ENCODE measurements at regions not wholly inside any gene's neighbourhood (a gene's known extent, or its start where the extent isn't known, plus 50 kb on each side); places are given as distances from the start of the nearest gene placed in this dataset.

- no peaks in the 10 kb centered on the region for H3K79me2 ChIP-seq (ENCODE audit: control insufficient read depth, insufficient read depth, low read length)
- no peak overlapping the region for H3K27ac ChIP-seq (ENCODE audit: insufficient read depth, low read depth, low read length)
- ChIA-PET CTCF (no interaction called here), POLR2A (no interaction called here)
- no peaks in the 10 kb centered on the region for H3K9me3 ChIP-seq (replicated peaks; ENCODE audit: control insufficient read depth, insufficient read depth, low read length)
- H3K36me3 ChIP-seq (ENCODE audit: control insufficient read depth in 2 of 2, extremely low read depth in 1 of 2, insufficient read depth in 2 of 2, low read length in 2 of 2): no peaks in the 10 kb centered on the region
- no peak overlapping the region for H3K4me3 ChIP-seq (replicated peaks in 1 of 3; ENCODE audit: insufficient read depth in 1 of 3, low read depth in 1 of 3, low read length in 3 of 3)
- H3K4me2 ChIP-seq (ENCODE audit: insufficient read depth, low read length): no peak overlapping the region
- no peak overlapping the region for H3K9ac ChIP-seq (replicated peaks; ENCODE audit: extremely low read depth, insufficient read depth, low read length)
- dilution Hi-C loops (cut with MboI; ENCODE audit: extremely low pct_ligation_motif_present, low sequenced_read_pairs) (no loop called here), intact Hi-C loops (cut with micrococcal nuclease) (no loop called here)
- no peaks in the 10 kb centered on the region for H3K27me3 ChIP-seq (ENCODE audit: control insufficient read depth in 2 of 2, insufficient read depth in 2 of 2, low read length in 2 of 2)
- FAIRE-seq (no peak), DNase-seq (ENCODE audit: low read depth, low spot score) (no peak)
- no peaks in the 10 kb centered on the region for H4K20me1 ChIP-seq (replicated peaks; ENCODE audit: control insufficient read depth, extremely low read depth, insufficient read depth, low read length)
- no peaks in the 10 kb centered on the region for H3K9me1 ChIP-seq (replicated peaks; ENCODE audit: control insufficient read depth, extremely low read depth, insufficient read depth, low read length)
- no peak overlapping the region for H2AFZ ChIP-seq (ENCODE audit: low read depth, low read length)
- BruUV-seq (replicated peaks): no TSS peak
- H3K4me1 ChIP-seq (ENCODE audit: control insufficient read depth, extremely low read depth, insufficient read depth, low read length): no peaks in the 10 kb centered on the region
- TF ChIP-seq POLR2A (IDR thresholded peaks at IDR 0.05; ENCODE audit: low read depth, low read length) (no peak), CTCF (IDR thresholded peaks at IDR 0.05; ENCODE audit: extremely low read depth in 1 of 2, insufficient read depth in 1 of 2, low read depth in 1 of 2, low read length in 2 of 2) (no peak), MYC (IDR thresholded peaks at IDR 0.05; ENCODE audit: low read depth, low read length) (no peak), GATA2 (IDR thresholded peaks at IDR 0.05; ENCODE audit: insufficient read depth, insufficient read length, low read depth, low read length) (no peak), POLR2AphosphoS5 (IDR thresholded peaks at IDR 0.05; ENCODE audit: insufficient read depth, low read depth, low read length) (no peak), FOS (IDR thresholded peaks at IDR 0.05; ENCODE audit: borderline replicate concordance, insufficient read depth, low read length) (no peak), EZH2 (IDR thresholded peaks at IDR 0.05; ENCODE audit: borderline replicate concordance, low read depth, low read length, severe bottlenecking) (no peak), MAX (IDR thresholded peaks at IDR 0.05; ENCODE audit: insufficient read depth, insufficient read length) (no peak), JUN (IDR thresholded peaks at IDR 0.05; ENCODE audit: borderline replicate concordance, insufficient read depth, insufficient read length, low read depth) (no peak)
Observed at GRCh38 chr1:221511797-221512196, 230.1 kb downstream of the DUSP10 start.
